Liver (tissue), 7 donors: ENCODE measurements at regions not wholly inside any gene's neighbourhood (a gene's known extent, or its start where the extent isn't known, plus 50 kb on each side); places are given as distances from the start of the nearest gene placed in this dataset.

Experiments
- DNase-seq: peaks from one replicate; pipeline ENCODE4 v3.0.0-alpha.2; 2017; ENCODE audit warnings: low spot score
- H3K27ac ChIP-seq, 2 donors: one replicate each; pipeline ENCODE4 v1.7.0; 2013; ENCODE audit warnings: inconsistent platforms in 2 of 2, low read length in 2 of 2, control low read depth in 1 of 2, low read depth in 1 of 2, mild to moderate bottlenecking in 1 of 2
- H3K27me3 ChIP-seq, 4 donors: one replicate each; pipeline versions ENCODE4 v1.6.1 to v1.7.0; 2013; ENCODE audit warnings: low read length in 3 of 4, inconsistent platforms in 1 of 4, mild to moderate bottlenecking in 1 of 4, moderate library complexity in 1 of 4; ENCODE audit not compliant: control insufficient read depth in 4 of 4, insufficient read depth in 4 of 4
- H3K36me3 ChIP-seq, 4 donors: one replicate each; pipeline versions ENCODE4 v1.6.1 to v1.7.0; 2013; ENCODE audit warnings: low read length in 3 of 4, mild to moderate bottlenecking in 3 of 4, low read depth in 1 of 4, moderate library complexity in 1 of 4; ENCODE audit not compliant: control insufficient read depth in 4 of 4, insufficient read depth in 3 of 4
- H3K4me1 ChIP-seq, 4 donors: one replicate each; pipeline versions ENCODE4 v1.6.1 to v1.7.0; 2013; ENCODE audit warnings: low read length in 3 of 4, mild to moderate bottlenecking in 3 of 4, moderate library complexity in 1 of 4; ENCODE audit not compliant: control insufficient read depth in 4 of 4, insufficient read depth in 4 of 4
- H3K4me3 ChIP-seq, 3 donors: one replicate each; pipeline versions ENCODE4 v1.6.1 to v1.7.0; 2013; ENCODE audit warnings: low read length in 3 of 3, control low read depth in 1 of 3, low read depth in 1 of 3, mild to moderate bottlenecking in 1 of 3
- H3K9ac ChIP-seq, 2 donors: one replicate each; pipeline ENCODE4 v1.7.0; 2013; ENCODE audit warnings: low read length in 2 of 2, mild to moderate bottlenecking in 2 of 2, moderate library complexity in 2 of 2, control low read depth in 1 of 2, low read depth in 1 of 2
- H3K9me3 ChIP-seq, 4 donors: one replicate each; pipeline versions ENCODE4 v1.6.1 to v1.7.0; 2013; ENCODE audit warnings: low read length in 3 of 4; ENCODE audit not compliant: control insufficient read depth in 4 of 4
- EGR1 ChIP-seq, 2 donors: IDR thresholded peaks; 2 replicates each; pipeline ENCODE4 v1.6.1; 2016 to 2018; ENCODE audit warnings: antibody characterized with exemption in 2 of 2, low read depth in 2 of 2
- FOXA1 ChIP-seq: IDR thresholded peaks from 2 replicates; pipeline ENCODE4 v1.6.1; 2016; ENCODE audit warnings: antibody characterized with exemption
- FOXA2 ChIP-seq: IDR thresholded peaks from 2 replicates; pipeline ENCODE4 v1.6.1; 2016; ENCODE audit warnings: antibody characterized with exemption
- GABPA ChIP-seq, 2 donors: IDR thresholded peaks in 1 of 2; conservative IDR thresholded peaks in 1 of 2; 2 replicates each; pipeline ENCODE4 v1.6.1; 2016; ENCODE audit warnings: antibody characterized with exemption in 2 of 2, mild to moderate bottlenecking in 1 of 2, moderate library complexity in 1 of 2
- HNF4A ChIP-seq, 2 donors: conservative IDR thresholded peaks; 2 replicates each; pipeline ENCODE4 v1.6.1; 2016; ENCODE audit warnings: antibody characterized with exemption in 2 of 2, mild to moderate bottlenecking in 2 of 2
- HNF4G ChIP-seq: IDR thresholded peaks from 2 replicates; pipeline ENCODE4 v1.6.1; 2016; ENCODE audit warnings: antibody characterized with exemption
- NR2F2 ChIP-seq: IDR thresholded peaks from 2 replicates; pipeline ENCODE4 v1.6.1; 2016; ENCODE audit warnings: antibody characterized with exemption
- RAD21 ChIP-seq, 2 donors: IDR thresholded peaks; 2 replicates each; pipeline ENCODE4 v1.6.1; 2016; ENCODE audit warnings: antibody characterized with exemption in 2 of 2, mild to moderate bottlenecking in 2 of 2
- RXRA ChIP-seq, 2 donors: IDR thresholded peaks; 2 replicates each; pipeline ENCODE4 v1.6.1; 2017 to 2018; ENCODE audit warnings: antibody characterized with exemption in 2 of 2, mild to moderate bottlenecking in 1 of 2
- SP1 ChIP-seq: IDR thresholded peaks from 2 replicates; pipeline ENCODE4 v1.6.1; 2018; ENCODE audit warnings: antibody characterized with exemption, mild to moderate bottlenecking
- TAF1 ChIP-seq: conservative IDR thresholded peaks from 2 replicates; pipeline ENCODE4 v1.6.1; 2016; ENCODE audit warnings: antibody characterized with exemption, mild to moderate bottlenecking
- YY1 ChIP-seq: IDR thresholded peaks from 2 replicates; pipeline ENCODE4 v1.6.1; 2016; ENCODE audit warnings: antibody characterized with exemption, mild to moderate bottlenecking
- WGBS: extraction: QIAGEN DNeasy Blood & Tissue Kit; methylation state at CpG from one replicate; pipeline ENCODE4 v1.1.7; 2013; 5-methylcytosine and 5-hydroxymethylcytosine counted together
- TF ChIP-seq, protein P1 (sequence below): IDR thresholded peaks from 2 replicates; pipeline ENCODE4 v1.6.1; 2016; ENCODE audit warnings: antibody characterized with exemption, mild to moderate bottlenecking
- TF ChIP-seq, protein P2 (sequence below): IDR thresholded peaks from 2 replicates; pipeline ENCODE4 v1.6.1; 2016; ENCODE audit warnings: antibody characterized with exemption
- TF ChIP-seq, protein P3 (sequence below): IDR thresholded peaks from 2 replicates; pipeline ENCODE4 v1.6.1; 2016; ENCODE audit warnings: antibody characterized with exemption
- donor health status: healthy.
- donor health status: healthy.
- donor health status: healthy.
- donor health status: healthy.

DNA sequence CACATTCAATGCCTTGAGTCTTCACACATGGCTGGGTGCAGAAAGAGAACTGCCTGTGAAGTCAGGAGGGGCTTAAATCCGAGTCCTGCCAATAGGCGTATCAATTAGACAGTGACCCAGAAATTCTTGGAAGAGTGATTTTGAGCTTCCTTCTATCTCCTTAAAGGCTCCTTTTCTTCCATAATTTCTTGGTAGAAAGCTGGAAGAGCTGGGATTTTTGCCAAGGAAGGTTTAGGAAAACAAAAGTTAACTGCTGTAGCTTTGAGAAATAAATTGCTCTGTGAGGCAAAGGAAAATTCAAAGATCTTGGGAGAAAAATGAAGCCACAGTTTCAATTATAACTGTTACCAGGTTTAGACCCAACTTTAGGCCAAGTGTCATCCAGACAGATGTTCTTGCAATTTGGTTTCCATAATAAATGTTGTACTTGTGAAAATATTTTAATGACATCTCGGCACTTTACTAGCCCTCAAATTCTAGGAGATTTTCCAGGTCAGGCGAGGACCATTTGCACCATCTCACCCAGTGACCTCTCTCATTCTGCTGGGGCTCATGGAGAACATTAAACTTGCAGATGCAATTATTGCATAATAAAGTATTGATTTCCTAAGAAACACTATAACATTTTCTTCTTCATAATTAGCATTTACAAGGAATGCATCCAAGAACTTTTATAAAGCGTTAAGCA, 329.7 kb upstream of the MEIS1 start:
- H3K36me3 ChIP-seq, result no peaks in the 10 kb centered on the region
- no peaks in the 10 kb centered on the region for H3K27me3 ChIP-seq
- no peak overlapping the region for H3K9ac ChIP-seq
- H3K9me3 ChIP-seq, result no peaks in the 10 kb centered on the region
- TF ChIP-seq FOXA2, result no peak
- no peak for TF ChIP-seq HNF4A (conservative IDR thresholded peaks at IDR 0.05)
- no peak for TF ChIP-seq FOXA1
- TF ChIP-seq, protein P1, sequence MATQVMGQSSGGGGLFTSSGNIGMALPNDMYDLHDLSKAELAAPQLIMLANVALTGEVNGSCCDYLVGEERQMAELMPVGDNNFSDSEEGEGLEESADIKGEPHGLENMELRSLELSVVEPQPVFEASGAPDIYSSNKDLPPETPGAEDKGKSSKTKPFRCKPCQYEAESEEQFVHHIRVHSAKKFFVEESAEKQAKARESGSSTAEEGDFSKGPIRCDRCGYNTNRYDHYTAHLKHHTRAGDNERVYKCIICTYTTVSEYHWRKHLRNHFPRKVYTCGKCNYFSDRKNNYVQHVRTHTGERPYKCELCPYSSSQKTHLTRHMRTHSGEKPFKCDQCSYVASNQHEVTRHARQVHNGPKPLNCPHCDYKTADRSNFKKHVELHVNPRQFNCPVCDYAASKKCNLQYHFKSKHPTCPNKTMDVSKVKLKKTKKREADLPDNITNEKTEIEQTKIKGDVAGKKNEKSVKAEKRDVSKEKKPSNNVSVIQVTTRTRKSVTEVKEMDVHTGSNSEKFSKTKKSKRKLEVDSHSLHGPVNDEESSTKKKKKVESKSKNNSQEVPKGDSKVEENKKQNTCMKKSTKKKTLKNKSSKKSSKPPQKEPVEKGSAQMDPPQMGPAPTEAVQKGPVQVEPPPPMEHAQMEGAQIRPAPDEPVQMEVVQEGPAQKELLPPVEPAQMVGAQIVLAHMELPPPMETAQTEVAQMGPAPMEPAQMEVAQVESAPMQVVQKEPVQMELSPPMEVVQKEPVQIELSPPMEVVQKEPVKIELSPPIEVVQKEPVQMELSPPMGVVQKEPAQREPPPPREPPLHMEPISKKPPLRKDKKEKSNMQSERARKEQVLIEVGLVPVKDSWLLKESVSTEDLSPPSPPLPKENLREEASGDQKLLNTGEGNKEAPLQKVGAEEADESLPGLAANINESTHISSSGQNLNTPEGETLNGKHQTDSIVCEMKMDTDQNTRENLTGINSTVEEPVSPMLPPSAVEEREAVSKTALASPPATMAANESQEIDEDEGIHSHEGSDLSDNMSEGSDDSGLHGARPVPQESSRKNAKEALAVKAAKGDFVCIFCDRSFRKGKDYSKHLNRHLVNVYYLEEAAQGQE, result no peak
- TF ChIP-seq, protein P2, sequence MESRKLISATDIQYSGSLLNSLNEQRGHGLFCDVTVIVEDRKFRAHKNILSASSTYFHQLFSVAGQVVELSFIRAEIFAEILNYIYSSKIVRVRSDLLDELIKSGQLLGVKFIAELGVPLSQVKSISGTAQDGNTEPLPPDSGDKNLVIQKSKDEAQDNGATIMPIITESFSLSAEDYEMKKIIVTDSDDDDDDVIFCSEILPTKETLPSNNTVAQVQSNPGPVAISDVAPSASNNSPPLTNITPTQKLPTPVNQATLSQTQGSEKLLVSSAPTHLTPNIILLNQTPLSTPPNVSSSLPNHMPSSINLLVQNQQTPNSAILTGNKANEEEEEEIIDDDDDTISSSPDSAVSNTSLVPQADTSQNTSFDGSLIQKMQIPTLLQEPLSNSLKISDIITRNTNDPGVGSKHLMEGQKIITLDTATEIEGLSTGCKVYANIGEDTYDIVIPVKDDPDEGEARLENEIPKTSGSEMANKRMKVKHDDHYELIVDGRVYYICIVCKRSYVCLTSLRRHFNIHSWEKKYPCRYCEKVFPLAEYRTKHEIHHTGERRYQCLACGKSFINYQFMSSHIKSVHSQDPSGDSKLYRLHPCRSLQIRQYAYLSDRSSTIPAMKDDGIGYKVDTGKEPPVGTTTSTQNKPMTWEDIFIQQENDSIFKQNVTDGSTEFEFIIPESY, result no peak
- TF ChIP-seq, protein P3, sequence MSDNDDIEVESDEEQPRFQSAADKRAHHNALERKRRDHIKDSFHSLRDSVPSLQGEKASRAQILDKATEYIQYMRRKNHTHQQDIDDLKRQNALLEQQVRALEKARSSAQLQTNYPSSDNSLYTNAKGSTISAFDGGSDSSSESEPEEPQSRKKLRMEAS, result no peak
- TF ChIP-seq TAF1, result no peak
- no peak for TF ChIP-seq RAD21 (IDR thresholded peaks at IDR 0.05)
- TF ChIP-seq RXRA (IDR thresholded peaks at IDR 0.05), result no peak
- TF ChIP-seq GABPA (IDR thresholded peaks at IDR 0.05 in 1 of 2, conservative IDR thresholded peaks at IDR 0.05 in 1 of 2), result no peak
- no peak for TF ChIP-seq NR2F2
- TF ChIP-seq YY1, result no peak
- no peaks in the 10 kb centered on the region for H3K4me1 ChIP-seq
- no peak for DNase-seq
- H3K27ac ChIP-seq, result no peak overlapping the region
- WGBS, result 84% methylated on average over 5 of the region's 5 CpGs
- no peak overlapping the region for H3K4me3 ChIP-seq

DNA sequence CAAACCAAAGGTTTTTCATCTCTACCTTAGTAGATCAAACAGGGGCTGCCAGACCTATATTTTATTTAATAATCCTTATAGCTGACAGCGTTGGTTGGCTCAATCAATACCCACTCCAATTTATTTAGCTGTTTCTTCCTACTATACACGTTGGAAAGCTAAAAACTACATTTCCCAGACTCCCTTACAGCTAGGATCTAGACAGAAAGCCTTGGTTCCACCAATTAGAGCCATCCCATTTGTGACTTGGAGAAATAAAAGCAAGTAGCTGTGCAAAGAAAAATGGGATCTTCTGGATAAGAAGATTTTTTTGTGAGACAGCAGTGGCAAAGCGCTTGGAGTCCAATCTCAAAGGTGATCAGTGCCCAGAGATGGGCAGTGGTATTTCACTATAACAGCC, 331.3 kb upstream of the MEIS1 start:
- no peaks in the 10 kb centered on the region for H3K27me3 ChIP-seq
- no peak overlapping the region for H3K27ac ChIP-seq
- TF ChIP-seq EGR1 (IDR thresholded peaks at IDR 0.05; ENCODE audit: low read depth in 2 of 2) (no peak), HNF4G (no peak), SP1 (no peak), FOXA1 (no peak), HNF4A (conservative IDR thresholded peaks at IDR 0.05) (no peak)
- no peak overlapping the region for H3K4me3 ChIP-seq
- no peaks in the 10 kb centered on the region for H3K36me3 ChIP-seq
- DNase-seq, result no peak
- no peak overlapping the region for H3K9ac ChIP-seq
- H3K9me3 ChIP-seq, result no peaks in the 10 kb centered on the region
- no peaks in the 10 kb centered on the region for H3K4me1 ChIP-seq
- WGBS, result 69% methylated on average over 3 of the region's 3 CpGs
